ENCODE measurements at regions not wholly inside any gene's neighbourhood (a gene's known extent, or its start where the extent isn't known, plus 50 kb on each side); places are given as distances from the start of the nearest gene placed in this dataset.

DNA sequence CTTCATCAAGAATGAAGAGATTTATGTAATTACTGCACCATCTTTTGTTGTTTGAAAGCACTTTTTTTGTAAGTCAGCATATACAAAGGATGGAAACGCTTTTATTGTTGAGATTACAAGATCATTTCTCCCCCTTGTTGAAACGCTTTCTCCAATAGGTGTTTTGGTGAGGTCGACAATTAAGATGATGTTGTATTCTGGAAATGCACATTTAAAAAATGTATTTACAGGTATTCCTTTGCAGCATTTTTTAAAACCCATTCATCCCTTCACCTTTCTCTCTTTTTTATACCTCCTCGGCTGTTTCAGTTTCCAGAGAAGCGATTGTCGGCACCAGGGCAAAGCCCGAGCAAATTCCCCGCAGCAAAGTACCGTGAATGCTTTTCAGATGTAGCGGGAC lies 499.9 kb downstream of the VRK1 start (continued):
- TF ChIP-seq, protein P1, sequence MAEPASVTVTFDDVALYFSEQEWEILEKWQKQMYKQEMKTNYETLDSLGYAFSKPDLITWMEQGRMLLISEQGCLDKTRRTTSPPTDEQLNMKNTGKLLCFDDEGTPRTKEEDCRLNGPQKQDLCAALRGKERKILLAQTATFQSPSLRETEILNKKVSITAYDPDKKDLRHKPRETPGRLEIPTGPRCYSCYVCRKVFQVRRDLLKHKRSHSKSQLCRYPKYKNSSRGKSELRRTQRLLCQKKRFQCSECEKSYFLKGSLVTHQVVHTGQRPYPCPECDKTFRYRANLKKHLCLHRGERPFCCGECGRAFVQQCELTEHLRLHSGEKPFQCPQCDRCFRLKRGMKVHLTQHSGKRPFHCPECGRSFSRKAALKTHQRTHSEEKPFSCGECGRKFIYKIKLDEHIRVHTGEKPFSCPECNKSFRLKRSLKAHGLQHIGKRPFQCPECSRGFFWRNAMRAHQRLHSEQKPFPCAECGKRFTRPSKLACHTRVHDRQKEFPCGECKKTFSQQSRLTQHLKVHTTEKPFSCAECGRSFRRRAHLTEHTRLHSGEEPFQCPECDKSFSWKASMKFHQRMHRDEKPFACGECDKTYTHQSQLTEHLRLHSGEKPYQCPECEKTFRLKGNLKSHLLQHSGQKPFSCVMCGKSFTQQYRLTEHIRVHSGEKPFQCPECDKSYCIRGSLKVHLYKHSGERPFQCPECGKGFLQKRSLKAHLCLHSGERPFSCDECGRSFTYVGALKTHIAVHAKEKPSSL (CRISPR knock-in tag; conservative IDR thresholded peaks at IDR 0.05), result no peak

DNA sequence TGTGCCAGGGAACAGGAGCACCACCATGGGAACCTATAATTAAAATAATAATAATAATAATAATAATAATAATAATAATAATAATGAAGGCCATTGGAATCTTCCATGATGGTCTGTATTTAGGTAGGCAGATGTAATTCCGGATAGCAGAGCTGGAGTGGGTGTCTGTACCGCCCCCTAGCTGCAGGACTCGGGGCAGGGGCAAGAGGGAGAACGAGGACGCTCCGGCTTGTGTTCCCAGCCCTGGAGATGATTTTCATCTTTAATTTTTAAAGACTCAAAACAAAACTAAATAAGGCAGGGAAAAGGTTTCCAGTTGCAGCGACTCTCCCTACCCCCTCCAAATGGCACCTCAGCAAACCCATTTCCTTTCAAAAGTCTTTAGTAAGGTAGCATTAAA lies 501.1 kb downstream of the VRK1 start:
- H3K4me3 Mint-ChIP-seq, result no peak overlapping the region
- POLR2A ChIA-PET, result no interaction called here
- TF ChIP-seq NR1H2 (CRISPR knock-in tag; IDR thresholded peaks at IDR 0.05), result no peak
- peak; percentile 62; the same call in 1 of the 2 replicates for TF ChIP-seq HMGA2 (CRISPR knock-in tag; IDR thresholded peaks at IDR 0.05)
- TF ChIP-seq NFATC4 (CRISPR knock-in tag; IDR thresholded peaks at IDR 0.05), result no peak
- no peak for TF ChIP-seq ZNF317 (CRISPR knock-in tag; IDR thresholded peaks at IDR 0.05; ENCODE audit: borderline replicate concordance, low read depth)
- TF ChIP-seq, protein P2, sequence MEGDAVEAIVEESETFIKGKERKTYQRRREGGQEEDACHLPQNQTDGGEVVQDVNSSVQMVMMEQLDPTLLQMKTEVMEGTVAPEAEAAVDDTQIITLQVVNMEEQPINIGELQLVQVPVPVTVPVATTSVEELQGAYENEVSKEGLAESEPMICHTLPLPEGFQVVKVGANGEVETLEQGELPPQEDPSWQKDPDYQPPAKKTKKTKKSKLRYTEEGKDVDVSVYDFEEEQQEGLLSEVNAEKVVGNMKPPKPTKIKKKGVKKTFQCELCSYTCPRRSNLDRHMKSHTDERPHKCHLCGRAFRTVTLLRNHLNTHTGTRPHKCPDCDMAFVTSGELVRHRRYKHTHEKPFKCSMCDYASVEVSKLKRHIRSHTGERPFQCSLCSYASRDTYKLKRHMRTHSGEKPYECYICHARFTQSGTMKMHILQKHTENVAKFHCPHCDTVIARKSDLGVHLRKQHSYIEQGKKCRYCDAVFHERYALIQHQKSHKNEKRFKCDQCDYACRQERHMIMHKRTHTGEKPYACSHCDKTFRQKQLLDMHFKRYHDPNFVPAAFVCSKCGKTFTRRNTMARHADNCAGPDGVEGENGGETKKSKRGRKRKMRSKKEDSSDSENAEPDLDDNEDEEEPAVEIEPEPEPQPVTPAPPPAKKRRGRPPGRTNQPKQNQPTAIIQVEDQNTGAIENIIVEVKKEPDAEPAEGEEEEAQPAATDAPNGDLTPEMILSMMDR (IDR thresholded peaks at IDR 0.05), result peak; percentile 67
- no peak for TF ChIP-seq ZNF232 (CRISPR knock-in tag; IDR thresholded peaks at IDR 0.05)
- TF ChIP-seq NFE2L1 (CRISPR knock-in tag; IDR thresholded peaks at IDR 0.05), result no peak
- TF ChIP-seq TP53 (CRISPR knock-in tag; IDR thresholded peaks at IDR 0.05), result no peak
- TF ChIP-seq, protein P3, sequence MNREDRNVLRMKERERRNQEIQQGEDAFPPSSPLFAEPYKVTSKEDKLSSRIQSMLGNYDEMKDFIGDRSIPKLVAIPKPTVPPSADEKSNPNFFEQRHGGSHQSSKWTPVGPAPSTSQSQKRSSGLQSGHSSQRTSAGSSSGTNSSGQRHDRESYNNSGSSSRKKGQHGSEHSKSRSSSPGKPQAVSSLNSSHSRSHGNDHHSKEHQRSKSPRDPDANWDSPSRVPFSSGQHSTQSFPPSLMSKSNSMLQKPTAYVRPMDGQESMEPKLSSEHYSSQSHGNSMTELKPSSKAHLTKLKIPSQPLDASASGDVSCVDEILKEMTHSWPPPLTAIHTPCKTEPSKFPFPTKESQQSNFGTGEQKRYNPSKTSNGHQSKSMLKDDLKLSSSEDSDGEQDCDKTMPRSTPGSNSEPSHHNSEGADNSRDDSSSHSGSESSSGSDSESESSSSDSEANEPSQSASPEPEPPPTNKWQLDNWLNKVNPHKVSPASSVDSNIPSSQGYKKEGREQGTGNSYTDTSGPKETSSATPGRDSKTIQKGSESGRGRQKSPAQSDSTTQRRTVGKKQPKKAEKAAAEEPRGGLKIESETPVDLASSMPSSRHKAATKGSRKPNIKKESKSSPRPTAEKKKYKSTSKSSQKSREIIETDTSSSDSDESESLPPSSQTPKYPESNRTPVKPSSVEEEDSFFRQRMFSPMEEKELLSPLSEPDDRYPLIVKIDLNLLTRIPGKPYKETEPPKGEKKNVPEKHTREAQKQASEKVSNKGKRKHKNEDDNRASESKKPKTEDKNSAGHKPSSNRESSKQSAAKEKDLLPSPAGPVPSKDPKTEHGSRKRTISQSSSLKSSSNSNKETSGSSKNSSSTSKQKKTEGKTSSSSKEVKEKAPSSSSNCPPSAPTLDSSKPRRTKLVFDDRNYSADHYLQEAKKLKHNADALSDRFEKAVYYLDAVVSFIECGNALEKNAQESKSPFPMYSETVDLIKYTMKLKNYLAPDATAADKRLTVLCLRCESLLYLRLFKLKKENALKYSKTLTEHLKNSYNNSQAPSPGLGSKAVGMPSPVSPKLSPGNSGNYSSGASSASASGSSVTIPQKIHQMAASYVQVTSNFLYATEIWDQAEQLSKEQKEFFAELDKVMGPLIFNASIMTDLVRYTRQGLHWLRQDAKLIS (CRISPR knock-in tag; IDR thresholded peaks at IDR 0.05; ENCODE audit: borderline replicate concordance), result no peak
- TF ChIP-seq GRHL2 (CRISPR knock-in tag; IDR thresholded peaks at IDR 0.05; ENCODE audit: insufficient replicate concordance, severe bottlenecking), result no peak
- no peak for TF ChIP-seq JAZF1 (CRISPR knock-in tag; IDR thresholded peaks at IDR 0.05)
- TF ChIP-seq FOXJ3 (CRISPR knock-in tag; IDR thresholded peaks at IDR 0.05; ENCODE audit: borderline replicate concordance), result no peak
- H3K27ac Mint-ChIP-seq, result no peak overlapping the region
- no peaks in the 10 kb centered on the region for H3K9me3 Mint-ChIP-seq
- H3K4me1 Mint-ChIP-seq, result peaks cover 29% of the 10 kb centered on the region
- DNase-seq (ENCODE audit: low spot score) (peak; percentile 73), ATAC-seq (peak; percentile 66)
- no peaks in the 10 kb centered on the region for H3K27me3 Mint-ChIP-seq (ENCODE audit: low read depth)
- no peaks in the 10 kb centered on the region for H3K36me3 Mint-ChIP-seq
- CTCF ChIA-PET, result interaction anchor here (0.6 to 1.8 kb wide), 14 partner anchors 8 to 711 kb away, joined by 3 to 11 read pairs (median 5); no protein-coding TSS in a partner anchor

DNA sequence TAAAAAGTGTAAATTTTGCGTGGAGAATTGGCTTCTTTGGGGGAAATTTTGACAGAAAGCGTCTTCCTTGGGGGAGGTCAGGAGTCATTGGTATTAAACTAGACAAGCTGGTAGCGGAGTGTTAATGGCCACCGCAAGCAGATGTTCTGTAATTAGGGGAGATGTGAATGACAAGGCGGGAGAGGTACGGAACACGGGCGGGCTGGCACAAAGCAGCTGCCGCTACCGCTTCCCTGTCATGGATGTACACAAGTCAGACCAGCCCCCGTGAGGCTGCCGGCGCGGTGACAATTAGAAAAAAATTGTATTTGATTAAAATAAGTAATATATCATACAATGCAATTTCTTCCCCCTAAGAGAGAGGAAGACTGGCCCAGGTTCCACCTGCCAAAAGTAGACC lies 501.6 kb downstream of the VRK1 start:
- Mint-ChIP-seq H3K4me3 (no peak overlapping the region), H3K27me3 (ENCODE audit: low read depth) (no peaks in the 10 kb centered on the region), H3K9me3 (no peaks in the 10 kb centered on the region), H3K27ac (no peak overlapping the region), H3K36me3 (no peaks in the 10 kb centered on the region), H3K4me1 (peaks cover 26% of the 10 kb centered on the region)
- ATAC-seq (no peak), DNase-seq (ENCODE audit: low spot score) (no peak)
- POLR2A ChIA-PET, result no interaction called here
- CTCF ChIA-PET, result interaction anchor here (0.6 to 1.8 kb wide), 14 partner anchors 8 to 710 kb away, joined by 3 to 11 read pairs (median 5); no protein-coding TSS in a partner anchor
- no peak for TF ChIP-seq GABPB1 (CRISPR knock-in tag; IDR thresholded peaks at IDR 0.05)
- no peak for TF ChIP-seq MYBL2 (CRISPR knock-in tag; IDR thresholded peaks at IDR 0.05)
- no peak for TF ChIP-seq SMAD3 (CRISPR knock-in tag; IDR thresholded peaks at IDR 0.05; ENCODE audit: borderline replicate concordance)
- no peak for TF ChIP-seq JAZF1 (CRISPR knock-in tag; IDR thresholded peaks at IDR 0.05)
- TF ChIP-seq FOXK1 (CRISPR knock-in tag; IDR thresholded peaks at IDR 0.05), result no peak
- TF ChIP-seq, protein P3 (CRISPR knock-in tag; IDR thresholded peaks at IDR 0.05; ENCODE audit: borderline replicate concordance), result no peak
- TF ChIP-seq, protein P4, sequence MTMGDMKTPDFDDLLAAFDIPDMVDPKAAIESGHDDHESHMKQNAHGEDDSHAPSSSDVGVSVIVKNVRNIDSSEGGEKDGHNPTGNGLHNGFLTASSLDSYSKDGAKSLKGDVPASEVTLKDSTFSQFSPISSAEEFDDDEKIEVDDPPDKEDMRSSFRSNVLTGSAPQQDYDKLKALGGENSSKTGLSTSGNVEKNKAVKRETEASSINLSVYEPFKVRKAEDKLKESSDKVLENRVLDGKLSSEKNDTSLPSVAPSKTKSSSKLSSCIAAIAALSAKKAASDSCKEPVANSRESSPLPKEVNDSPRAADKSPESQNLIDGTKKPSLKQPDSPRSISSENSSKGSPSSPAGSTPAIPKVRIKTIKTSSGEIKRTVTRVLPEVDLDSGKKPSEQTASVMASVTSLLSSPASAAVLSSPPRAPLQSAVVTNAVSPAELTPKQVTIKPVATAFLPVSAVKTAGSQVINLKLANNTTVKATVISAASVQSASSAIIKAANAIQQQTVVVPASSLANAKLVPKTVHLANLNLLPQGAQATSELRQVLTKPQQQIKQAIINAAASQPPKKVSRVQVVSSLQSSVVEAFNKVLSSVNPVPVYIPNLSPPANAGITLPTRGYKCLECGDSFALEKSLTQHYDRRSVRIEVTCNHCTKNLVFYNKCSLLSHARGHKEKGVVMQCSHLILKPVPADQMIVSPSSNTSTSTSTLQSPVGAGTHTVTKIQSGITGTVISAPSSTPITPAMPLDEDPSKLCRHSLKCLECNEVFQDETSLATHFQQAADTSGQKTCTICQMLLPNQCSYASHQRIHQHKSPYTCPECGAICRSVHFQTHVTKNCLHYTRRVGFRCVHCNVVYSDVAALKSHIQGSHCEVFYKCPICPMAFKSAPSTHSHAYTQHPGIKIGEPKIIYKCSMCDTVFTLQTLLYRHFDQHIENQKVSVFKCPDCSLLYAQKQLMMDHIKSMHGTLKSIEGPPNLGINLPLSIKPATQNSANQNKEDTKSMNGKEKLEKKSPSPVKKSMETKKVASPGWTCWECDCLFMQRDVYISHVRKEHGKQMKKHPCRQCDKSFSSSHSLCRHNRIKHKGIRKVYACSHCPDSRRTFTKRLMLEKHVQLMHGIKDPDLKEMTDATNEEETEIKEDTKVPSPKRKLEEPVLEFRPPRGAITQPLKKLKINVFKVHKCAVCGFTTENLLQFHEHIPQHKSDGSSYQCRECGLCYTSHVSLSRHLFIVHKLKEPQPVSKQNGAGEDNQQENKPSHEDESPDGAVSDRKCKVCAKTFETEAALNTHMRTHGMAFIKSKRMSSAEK (CRISPR knock-in tag; IDR thresholded peaks at IDR 0.05; ENCODE audit: borderline replicate concordance), result no peak

All from WTC11 (cell line).